ENCODE measurements at regions not wholly inside any gene's neighbourhood (a gene's known extent, or its start where the extent isn't known, plus 50 kb on each side); places are given as distances from the start of the nearest gene placed in this dataset.
"Not testable (repeated sequence)": the region's sequence is repeated elsewhere in the genome, so short reads cannot be mapped to it uniquely, and the experiment has no call there.

DNA sequence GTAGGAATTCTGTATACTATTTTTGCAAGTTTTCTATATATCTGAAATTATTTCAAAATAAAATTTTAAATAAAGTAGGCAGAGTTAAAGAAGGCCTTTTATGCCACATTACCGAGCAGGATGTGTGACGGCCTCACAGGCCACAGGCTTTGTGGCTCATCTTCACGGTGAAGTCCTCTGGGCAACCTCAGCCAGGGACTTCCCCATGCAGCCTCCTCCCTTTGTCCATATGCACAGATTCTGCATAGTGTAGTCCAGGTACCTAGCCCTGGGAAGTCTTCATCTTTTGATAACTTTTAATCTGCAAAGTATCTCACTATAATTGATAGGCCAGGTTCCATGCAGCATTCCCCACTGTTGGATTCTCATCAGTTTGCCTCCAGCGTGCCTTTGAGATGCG lies 62.8 kb downstream of the ARHGAP11B start:
- not testable (repeated sequence) for DNase-seq

DNA sequence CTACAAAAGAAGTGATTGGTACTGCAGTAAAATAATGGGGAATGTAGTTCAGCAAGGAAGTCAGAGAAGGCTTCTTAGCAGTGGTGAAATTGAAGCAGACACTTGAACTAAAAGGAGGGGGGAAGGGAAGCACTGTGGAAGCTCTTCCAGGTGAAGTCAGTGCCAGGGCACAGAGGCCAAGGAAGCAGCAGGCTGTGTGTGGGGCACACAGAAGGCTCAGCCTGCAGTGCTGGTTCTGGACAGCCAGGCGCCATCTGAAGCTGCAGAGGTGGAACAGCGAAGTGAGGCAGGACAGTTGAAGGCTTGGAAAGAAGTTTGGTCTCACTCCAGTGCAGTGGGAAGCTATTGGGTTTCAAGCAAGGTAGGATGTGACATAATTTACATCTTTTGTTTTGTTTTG lies 64.2 kb downstream of the ARHGAP11B start:
- DNase-seq, result not testable (repeated sequence)

DNA sequence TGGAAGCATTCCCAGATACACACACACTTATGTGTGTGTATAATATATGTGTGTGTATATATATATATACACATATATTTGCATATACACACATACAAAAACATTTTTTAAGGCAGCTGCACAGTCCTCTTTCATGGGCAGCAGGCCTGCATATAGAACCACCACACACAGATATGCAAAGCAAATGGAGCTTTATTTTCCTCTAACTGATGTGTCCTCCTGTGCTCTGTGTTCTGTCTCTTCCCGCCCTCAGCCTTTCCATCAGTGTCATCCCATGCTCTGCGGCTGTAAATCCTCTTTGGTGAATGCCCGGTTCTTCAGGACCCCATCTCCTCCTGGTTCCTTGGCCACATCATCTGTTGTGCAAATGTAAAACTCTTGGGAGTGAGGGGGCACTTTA lies 69.9 kb downstream of the ARHGAP11B start:
- not testable (repeated sequence) for DNase-seq

DNA sequence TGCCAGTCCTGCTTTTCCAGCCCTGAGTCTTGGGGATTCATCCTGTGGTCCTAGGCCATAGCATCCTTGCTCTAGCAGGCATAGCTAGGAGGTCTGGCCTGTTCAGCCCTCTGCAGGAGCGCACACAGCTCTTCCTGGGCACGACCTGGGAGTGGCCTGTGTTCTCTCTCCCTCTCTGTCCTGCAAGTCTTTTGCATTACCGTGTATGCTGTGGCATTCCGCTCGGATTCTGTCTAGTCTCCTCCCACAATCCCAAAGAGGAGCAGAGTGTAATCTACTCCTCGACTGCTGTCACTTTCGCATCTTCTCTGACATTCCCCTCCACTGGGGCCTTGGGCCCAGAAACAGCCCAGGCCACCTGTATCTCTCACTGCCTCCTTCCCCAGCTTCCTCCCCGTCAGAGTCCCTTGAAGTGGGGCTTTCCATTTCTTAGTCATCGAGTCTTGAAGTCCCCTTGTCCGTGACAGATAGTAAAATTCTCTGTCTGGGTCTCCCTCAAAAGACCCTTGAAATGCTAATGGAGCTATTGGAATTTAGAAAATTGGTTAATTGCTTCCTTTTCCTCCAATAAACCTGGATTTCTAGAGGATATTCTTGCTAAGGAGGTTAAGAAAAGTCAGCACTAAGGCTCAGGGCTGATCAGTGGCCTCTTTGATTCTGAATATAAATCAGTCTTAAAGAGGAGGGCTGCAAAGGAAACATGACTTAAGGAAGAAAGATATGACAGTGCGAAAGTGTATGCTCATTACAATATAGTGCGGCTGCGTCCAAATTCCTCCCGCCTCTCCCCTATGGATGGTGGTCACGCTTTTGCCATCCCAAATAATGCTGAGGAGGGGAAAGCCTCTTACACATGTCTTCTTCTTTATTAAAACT lies 70.7 kb downstream of the ARHGAP11B start:
- not testable (repeated sequence) for DNase-seq

DNA sequence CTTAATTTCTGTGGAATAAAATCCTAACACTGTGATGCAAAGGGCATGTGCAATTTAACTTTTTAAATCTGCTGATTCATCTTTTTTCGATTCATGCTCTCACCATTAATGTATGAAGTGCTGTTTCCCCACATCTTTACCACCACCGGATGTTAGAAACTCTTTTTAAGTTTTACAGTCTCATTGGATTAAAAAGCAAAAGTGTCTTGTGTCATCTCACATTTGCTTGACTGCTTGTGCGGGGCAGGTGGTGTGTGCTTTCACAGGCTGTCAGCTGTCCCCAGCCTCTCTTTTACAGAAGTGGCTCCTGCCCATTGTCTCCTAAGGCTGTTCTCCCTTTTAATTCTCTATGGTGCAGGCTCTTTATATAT lies 71.4 kb downstream of the ARHGAP11B start:
- DNase-seq, result not testable (repeated sequence)

DNA sequence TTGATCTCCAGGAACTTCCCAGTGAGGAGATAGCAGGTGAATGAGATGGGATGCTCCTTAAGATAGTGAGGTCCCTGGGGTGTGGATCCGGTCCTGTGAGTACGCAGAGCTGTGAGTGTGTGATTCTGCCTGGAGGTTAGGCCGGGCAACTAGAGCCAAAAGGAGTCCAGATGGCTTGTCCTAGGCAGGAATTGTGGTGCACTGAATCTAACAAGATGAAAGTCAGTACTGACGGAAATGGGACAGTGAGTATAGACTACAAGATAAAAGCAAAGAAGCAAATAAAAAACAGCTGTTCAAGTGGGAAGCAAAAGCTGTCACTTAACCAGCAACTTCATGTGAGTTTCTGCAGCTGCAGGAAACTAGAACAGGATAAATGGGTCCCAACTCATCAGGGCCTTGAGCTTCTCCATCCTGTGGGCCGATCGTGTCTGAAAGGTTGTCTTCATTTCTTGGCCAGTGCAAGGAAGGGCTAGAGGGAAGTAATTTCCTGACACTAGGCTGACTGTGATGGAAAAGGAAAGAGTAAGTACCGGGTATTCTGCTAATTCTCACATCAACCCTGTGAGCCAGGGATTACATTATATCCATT lies 74.2 kb downstream of the ARHGAP11B start:
- not testable (repeated sequence) for DNase-seq

DNA sequence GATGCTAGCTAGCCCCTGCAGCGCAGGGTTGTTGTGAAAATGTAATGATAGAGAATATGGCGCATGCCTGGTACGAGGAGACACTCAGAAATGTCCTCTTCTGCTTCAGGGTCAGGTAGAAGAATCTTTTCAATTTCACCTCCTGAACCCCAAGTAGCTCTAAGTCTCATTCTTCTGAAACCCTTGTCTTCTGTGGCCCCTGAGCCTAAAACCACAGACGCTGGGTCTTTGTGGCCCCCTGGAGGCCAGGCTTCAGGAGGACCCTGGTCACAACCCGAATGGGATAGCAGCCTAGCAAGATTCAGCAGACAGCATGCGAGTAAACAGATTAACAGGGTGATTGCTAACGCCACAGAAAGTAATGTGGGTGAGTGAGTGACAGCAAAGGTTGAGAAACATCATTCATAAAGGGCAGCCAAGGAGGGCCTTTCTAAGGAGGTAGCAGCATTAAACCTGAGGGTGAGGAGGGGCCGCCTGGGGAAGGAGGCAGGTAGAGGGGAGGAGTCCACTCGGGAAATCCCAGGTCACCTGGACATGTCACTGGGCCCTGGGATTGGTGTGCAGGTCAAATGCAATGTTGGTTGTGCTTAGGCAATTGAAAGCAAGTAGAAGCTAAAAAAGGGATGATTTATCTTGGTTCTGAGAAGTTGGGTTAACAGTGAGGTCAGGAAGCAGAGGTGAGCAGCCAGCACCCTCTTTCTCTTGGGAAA lies 82.2 kb downstream of the ARHGAP11B start:
- DNase-seq, result not testable (repeated sequence)

DNA sequence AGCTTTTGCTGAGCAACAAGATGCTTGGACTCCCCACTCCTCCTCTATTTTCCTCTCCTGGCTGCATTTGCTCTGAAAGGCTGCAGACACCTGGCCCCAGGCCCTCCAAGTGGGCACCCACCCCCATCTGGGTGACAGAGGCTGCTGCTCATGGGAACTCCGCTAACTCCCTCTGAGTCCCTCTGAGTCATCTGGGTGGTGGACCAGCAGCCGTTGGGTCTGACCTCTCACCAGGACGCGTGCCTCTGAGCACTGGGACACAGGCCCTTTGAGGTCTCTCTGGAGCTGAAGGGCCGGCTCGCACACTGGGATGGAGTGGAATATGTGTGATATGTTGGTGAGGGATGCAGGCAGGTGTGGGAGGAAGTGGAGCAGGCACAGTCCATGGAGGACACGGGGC lies 82.9 kb downstream of the ARHGAP11B start:
- DNase-seq, result not testable (repeated sequence)

DNA sequence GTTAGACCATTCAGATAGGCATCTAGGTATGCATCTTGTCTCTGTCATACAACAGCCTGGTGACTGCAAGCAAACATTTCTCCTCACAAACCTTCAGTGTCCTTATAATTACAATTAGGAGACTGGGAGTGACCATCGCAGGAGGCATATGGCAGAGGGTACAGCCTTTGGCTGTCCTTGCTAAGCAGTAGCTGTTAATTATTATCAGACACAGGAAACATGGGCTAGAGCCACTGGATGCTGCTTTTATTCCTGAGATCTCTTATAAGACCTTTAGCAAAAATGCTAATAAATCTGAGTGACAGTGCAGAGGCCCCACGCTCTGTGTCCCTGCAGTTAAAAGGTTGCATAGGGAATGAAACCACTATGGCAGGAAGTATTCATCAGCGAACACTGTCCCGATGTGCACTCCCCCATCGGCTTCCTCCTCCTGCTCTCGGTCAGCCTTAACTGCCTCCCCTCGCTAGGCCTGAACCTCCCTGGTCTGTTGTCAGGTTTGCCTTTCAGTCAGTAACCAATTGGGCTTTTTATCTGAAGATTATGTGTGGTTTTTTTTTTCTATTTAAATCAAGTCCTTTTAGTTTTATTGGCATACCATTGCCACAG lies 92.2 kb downstream of the ARHGAP11B start:
- not testable (repeated sequence) for DNase-seq

DNA sequence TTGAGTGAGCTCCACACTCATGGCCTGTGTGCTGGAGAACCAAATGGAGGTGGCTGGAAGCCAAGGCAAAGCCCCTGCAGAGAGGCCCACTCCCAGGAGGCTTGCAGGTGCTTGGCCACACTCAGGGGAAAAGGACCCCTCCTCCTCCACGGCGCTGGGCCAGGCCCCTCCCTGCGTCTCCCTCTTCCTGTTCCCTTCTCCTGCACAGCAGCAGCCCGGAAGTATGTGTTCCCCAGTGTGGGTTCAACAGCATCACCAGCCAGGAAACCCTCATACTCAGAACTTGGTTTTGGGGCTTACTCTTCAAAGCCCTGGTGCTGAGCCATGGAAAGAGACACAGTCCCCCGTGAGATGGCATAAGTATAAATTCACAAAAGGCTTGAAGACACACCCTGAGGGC lies 93.4 kb downstream of the ARHGAP11B start:
- not testable (repeated sequence) for DNase-seq

DNA sequence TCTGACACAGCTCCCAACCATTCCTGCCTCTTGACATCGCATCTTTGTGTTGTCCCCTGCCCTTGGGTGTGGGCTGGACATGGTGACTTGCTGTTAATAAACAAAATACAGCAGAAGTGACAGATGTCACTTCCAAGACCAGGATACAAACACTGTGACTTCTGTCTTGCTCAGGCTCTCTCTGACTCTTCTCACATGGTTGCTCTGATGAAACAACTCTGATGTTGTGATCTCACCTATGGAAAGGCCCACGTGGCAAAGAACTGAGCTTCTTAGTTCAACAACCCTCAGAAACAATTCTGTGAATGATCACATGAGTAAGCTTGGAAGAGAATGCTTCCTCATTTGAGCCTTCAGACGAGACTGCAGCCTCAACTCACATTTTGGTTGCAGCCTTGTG lies 94.9 kb downstream of the ARHGAP11B start:
- DNase-seq, result not testable (repeated sequence)

DNA sequence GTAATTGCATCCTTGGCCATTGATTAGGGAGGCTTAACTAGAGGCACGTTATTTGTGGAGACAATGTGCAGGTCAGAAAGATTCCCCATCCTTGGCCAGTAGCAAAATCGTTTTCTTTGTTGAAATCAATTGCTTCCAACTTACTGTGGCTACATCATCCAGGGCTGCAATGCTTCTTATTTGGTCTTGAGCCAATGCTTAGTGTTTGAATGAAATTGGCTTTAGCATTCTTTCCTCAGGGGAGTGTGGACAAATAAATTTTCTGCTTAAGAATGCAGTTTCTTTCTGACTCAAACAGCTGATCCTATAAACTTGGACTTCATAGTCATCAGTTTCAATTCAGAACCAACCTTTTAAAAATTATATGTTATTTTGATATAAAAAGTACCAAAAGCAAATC lies 95.6 kb downstream of the ARHGAP11B start:
- DNase-seq, result not testable (repeated sequence)

DNA sequence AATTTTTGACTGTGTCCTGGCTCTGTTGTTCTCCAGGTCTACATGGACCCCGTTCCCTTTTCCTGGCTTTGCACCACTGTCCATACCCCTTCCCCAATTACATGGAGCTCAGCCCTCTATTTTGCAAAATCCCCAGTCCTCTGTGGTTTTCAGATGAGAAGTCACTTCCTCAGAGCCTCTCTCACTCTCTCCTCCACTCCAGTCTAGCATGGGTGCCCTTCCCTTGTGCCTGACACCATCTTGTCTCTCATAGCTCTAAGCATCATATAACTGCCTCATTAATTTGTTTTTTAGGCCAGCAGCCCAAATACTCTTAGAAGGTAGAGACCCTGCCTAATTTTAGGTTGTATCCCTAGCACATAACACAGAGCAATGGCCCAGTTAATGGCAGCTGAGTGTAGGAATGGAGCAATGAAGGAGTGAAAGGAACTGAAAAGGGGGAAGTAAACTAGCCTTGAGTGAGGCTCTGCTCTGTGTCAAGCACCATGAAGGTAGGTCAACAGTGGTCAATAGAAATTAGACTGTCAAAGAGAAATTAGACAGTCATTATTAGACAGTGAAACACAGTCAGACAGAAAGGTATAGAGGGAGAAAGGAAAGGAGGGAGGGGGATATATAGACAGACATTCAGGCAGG lies 97.7 kb downstream of the ARHGAP11B start:
- DNase-seq, result not testable (repeated sequence)

DNA sequence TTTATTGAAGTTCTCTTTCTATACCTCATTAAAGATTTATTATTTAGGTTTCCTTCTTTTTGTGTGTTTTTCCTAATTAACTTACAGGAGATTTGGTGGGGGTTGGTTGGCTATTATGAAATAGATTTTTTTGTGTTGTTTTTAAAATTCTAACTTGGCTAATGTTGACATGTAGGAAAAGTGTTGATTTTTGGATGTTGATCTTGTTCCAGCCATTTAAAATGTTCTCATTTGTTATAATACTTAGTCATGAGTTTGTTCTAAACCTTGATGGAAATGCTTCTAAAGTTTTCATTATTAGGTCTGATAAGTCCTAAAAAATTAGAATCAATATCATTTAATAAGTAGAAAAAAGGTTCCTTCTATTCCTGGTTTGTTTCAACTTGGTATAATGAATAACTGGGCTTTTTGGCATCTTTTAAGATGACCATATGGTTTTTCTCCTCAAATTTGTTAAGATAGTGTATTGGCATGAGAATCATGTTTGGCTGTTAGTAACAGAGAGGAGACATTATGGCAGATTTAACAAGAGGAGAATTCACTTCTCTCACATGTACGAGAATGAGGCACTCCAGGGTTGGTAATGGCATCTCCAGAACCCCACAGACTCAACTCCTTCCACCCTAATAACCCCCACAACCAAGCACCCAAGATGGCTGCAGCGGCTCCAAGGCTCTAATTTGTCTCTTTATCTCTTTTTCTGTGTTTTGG lies 104.1 kb downstream of the ARHGAP11B start:
- not testable (repeated sequence) for DNase-seq

DNA sequence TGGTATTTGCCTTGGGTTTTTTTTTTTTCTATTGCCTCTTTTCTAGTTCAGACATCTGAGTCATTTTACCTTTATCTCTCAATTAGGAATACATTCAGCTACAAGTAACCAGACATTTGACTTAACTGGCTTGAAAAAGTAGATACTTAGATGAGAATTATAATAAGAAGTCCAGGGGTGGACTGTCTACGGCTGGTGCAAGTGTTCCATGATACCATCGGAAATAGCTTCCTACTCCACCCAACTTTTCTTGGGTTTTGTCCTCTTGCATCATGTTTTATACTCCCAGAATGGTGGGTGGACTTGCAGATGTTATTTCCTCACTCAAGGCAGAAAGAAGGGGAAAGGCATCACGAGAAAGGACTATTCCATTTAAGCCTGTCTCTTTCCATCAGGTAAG lies 104.7 kb downstream of the ARHGAP11B start:
- DNase-seq, result not testable (repeated sequence)

DNA sequence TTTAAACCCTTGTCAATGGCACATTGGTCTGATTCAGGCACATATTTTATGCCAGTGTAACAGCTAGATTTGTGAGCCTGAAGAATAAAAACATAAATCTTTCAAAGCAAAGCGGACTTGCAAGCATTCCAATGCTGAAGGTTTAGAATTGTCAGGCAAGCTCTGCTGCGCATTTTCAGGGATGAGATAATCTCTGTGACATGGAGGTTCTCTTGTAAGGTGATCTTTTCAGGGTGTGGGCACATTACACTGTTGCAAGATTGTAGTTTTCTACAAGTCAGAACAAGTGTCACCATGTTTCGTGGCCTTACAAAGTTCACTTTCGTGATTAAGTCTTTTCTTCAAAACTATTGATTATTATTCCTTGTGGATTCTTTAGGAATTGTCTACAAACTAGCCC lies 106.2 kb downstream of the ARHGAP11B start:
- DNase-seq, result not testable (repeated sequence)

DNA sequence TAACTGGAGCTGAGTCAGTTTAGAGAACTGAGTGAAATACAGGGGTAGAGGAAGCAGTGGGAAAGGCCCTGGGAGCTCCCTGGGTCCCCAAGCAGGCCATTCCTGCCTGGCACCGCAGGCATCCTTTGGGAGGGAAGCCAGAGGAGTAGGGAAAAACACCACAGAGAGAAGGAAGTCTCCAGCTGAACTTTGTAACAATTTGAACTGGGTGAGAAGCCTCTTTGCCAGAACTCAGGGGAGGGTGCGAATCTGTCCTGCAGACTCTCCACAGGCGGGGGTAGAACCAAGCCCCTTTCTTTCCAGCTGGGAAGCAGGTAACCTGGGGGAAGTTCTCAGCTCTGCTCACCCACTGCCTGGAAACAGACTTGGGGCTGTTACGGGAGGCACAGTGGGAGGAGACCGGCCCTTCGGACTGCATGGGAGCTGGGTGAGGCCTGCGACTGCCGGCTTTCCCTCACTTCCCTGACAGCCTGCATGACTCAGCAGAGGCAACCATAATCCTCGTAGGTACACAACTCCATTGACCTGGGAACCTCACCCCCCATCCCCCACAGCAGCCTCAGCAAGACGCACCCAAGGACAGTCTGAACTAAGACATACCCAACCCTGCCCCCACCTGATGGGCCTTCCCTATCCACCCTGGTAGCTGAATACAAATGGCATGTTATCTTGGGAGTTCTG lies 110.1 kb downstream of the ARHGAP11B start:
- DNase-seq, result not testable (repeated sequence)

DNA sequence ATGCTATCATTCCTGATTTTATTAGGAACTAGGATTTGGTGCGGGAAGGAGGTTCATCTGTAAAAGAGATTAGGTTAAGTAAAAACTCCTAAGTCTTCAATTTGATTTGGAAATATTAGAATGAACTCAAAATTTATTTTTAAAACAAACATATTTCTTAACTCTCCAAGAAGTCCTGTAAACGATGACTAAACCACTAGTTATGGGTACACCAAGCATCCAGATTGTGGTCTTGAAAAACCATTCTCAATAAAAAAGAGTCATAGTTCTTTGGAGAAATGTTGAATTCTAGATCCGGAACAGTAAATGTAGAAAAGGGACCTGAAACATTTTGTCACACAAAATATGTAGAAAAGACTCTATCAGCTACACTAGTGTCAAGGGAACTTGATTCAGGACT lies 116.9 kb downstream of the ARHGAP11B start:
- DNase-seq, result peak; percentile 47

DNA sequence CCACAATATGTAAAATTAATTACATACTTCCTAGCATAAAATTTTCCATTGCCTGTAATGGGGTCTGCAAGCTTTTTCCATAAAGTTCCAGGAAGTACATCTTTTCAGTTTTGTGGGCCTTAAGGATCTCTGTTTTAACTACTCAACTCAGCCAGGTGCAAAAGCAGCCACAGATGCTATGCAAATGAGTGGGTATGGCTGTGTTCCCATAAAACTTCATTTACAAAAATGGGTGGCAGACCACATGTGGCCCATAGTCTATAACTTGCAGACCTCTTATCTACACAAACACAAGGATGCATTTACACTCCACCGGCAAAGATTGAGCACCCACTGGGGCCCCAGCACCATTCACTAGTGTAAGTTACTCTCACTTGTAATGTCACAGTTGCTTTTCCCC lies 123.1 kb downstream of the ARHGAP11B start:
- not testable (repeated sequence) for DNase-seq

DNA sequence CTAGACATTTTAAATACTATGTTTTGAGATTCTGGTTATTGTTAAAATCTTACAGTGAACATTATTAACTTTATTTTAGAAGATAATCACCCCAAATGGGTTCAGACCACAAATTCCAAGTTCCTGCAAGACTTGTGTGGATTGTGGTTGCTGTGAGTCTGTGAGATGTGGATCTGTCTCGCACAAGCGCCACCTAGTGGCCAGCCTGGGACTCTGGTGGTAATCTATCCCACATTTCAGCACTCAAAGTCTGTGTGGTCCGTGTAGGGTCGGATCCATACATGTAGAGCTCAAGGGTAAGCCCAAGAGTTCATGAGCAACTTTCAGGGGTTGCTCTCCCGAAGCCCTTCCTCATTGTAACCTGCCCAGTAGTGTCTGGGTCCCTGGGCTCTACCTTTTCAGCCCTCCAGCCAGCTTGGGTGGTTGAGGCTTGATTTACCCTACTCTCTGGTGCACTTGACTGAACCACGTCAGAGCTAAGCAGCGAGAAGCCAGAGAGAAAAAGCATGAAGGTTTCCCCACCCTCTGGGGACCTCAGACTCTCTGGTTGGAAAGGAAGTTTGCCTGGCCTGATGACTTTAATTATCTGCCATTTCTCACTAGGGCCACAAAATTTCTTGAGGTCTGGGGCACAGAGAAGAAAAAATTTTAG lies 129.2 kb downstream of the ARHGAP11B start:
- DNase-seq, result not testable (repeated sequence)

DNA sequence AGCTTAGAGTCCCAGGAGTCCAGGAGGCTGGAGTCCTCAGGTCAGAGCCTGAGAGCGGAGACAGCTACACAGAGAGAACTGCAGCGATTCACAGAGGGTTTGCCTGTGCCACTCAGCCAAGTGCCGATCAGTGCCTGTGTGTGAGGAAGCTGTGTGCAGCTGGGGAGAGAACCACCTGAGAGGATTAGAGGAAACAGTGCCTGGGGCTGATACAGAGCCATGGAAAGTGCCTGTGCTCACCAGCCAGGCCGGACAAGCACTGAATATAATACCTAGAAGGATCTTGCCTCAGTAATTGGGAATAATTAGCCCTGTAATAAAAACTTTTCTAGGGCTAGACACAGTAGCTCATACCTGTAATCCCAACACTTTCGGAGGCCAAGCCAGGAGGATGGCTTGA lies 134.7 kb downstream of the ARHGAP11B start:
- not testable (repeated sequence) for DNase-seq
